ENCODE measurements at regions not wholly inside any gene's neighbourhood (a gene's known extent, or its start where the extent isn't known, plus 50 kb on each side); places are given as distances from the start of the nearest gene placed in this dataset.

- Histone ChIP-seq H3K4me3 (no peak overlapping the region), H3K9me3 (no peaks in the 10 kb centered on the region), H3K27ac (no peak overlapping the region), H3K36me3 (no peaks in the 10 kb centered on the region), H3K27me3 (no peaks in the 10 kb centered on the region), H3K4me1 (no peaks in the 10 kb centered on the region)
- no peak for DNase-seq
- TF ChIP-seq CTCF (IDR thresholded peaks at IDR 0.05) (no peak), POLR2A (IDR thresholded peaks at IDR 0.05) (no peak)
Observed at GRCh38 chr18:54100920-54101470, 123.5 kb downstream of the MBD2 start.

- no peak for TF ChIP-seq CTCF (IDR thresholded peaks at IDR 0.05)
- TF ChIP-seq POLR2A (IDR thresholded peaks at IDR 0.05), result no peak
- Histone ChIP-seq H3K4me1 (no peaks in the 10 kb centered on the region), H3K4me3 (no peak overlapping the region), H3K27me3 (no peaks in the 10 kb centered on the region), H3K9me3 (no peaks in the 10 kb centered on the region), H3K36me3 (no peaks in the 10 kb centered on the region), H3K27ac (no peak overlapping the region)
- no peak for DNase-seq
Observed at GRCh38 chr18:54100466-54100865, 124.0 kb downstream of the MBD2 start.

- no peaks in the 10 kb centered on the region for H3K36me3 ChIP-seq
- DNase-seq, result no peak
- H3K27me3 ChIP-seq, result no peaks in the 10 kb centered on the region
- no peak for TF ChIP-seq CTCF (IDR thresholded peaks at IDR 0.05)
- no peaks in the 10 kb centered on the region for H3K9me3 ChIP-seq
- no peaks in the 10 kb centered on the region for H3K4me1 ChIP-seq
- no peak overlapping the region for H3K4me3 ChIP-seq
- no peak overlapping the region for H3K27ac ChIP-seq
Observed at GRCh38 chr18:54094474-54094873, 130.0 kb downstream of the MBD2 start.

GRCh38 chr18:54090856-54091255 lies 133.6 kb downstream of the MBD2 start:
- no peaks in the 10 kb centered on the region for H3K4me1 ChIP-seq
- no peak overlapping the region for H3K4me3 ChIP-seq
- no peak for TF ChIP-seq POLR2A (IDR thresholded peaks at IDR 0.05)
- no peak for TF ChIP-seq CTCF (IDR thresholded peaks at IDR 0.05)
- DNase-seq, result no peak
- no peak overlapping the region for H3K27ac ChIP-seq
- H3K36me3 ChIP-seq, result no peaks in the 10 kb centered on the region
- H3K9me3 ChIP-seq, result no peaks in the 10 kb centered on the region
- no peaks in the 10 kb centered on the region for H3K27me3 ChIP-seq

GRCh38 chr18:54089749-54090459 lies 134.6 kb downstream of the MBD2 start:
- no peak overlapping the region for H3K27ac ChIP-seq
- H3K4me1 ChIP-seq, result no peaks in the 10 kb centered on the region
- no peaks in the 10 kb centered on the region for H3K9me3 ChIP-seq
- no peak for TF ChIP-seq CTCF (IDR thresholded peaks at IDR 0.05)
- TF ChIP-seq POLR2A (IDR thresholded peaks at IDR 0.05), result no peak
- H3K4me3 ChIP-seq, result no peak overlapping the region
- DNase-seq, result no peak
- H3K27me3 ChIP-seq, result no peaks in the 10 kb centered on the region
- H3K36me3 ChIP-seq, result no peaks in the 10 kb centered on the region
